Smooth muscle cell (in vitro differentiated cells): ENCODE measurements at regions not wholly inside any gene's neighbourhood (a gene's known extent, or its start where the extent isn't known, plus 50 kb on each side); places are given as distances from the start of the nearest gene placed in this dataset.
"Not testable (repeated sequence)": the region's sequence is repeated elsewhere in the genome, so short reads cannot be mapped to it uniquely, and the experiment has no call there.

Experiments
- DNase-seq: peaks from one replicate; lab custom pipeline; 2025; ENCODE audit not compliant: unreplicated experiment; lab: John Stamatoyannopoulos, UW
- H2AFZ ChIP-seq: fragments of 200-600 bp; sonication (generic); 2 replicates; pipeline ENCODE4 v1.6.0; 2016; ENCODE audit warnings: antibody characterized with exemption, low read depth, mild to moderate bottlenecking
- H3F3A ChIP-seq: fragments of 200-600 bp; sonication (generic); 2 replicates; pipeline ENCODE4 v1.6.0; 2017; ENCODE audit warnings: antibody characterized with exemption, low read depth
- H3K27ac ChIP-seq: fragments of 200-600 bp; sonication (generic); 2 replicates; pipeline ENCODE4 v1.5.1; 2016; ENCODE audit warnings: low read depth, mild to moderate bottlenecking
- H3K27me3 ChIP-seq: fragments of 200-600 bp; sonication (generic); 2 replicates; pipeline ENCODE4 v1.6.1; 2016; ENCODE audit warnings: low read depth, mild to moderate bottlenecking
- H3K36me3 ChIP-seq: fragments of 200-600 bp; sonication (generic); 2 replicates; pipeline ENCODE4 v1.5.1; 2016; ENCODE audit warnings: low read depth
- H3K4me1 ChIP-seq: fragments of 200-600 bp; sonication (generic); 2 replicates; pipeline ENCODE4 v1.5.1; 2016; ENCODE audit warnings: low read depth
- H3K4me2 ChIP-seq: fragments of 200-600 bp; sonication (generic); 2 replicates; pipeline ENCODE4 v1.6.0; 2016; ENCODE audit warnings: mild to moderate bottlenecking
- H3K4me3 ChIP-seq: fragments of 200-600 bp; sonication (generic); 2 replicates; pipeline ENCODE4 v1.5.1; 2016; ENCODE audit warnings: mild to moderate bottlenecking
- H3K79me2 ChIP-seq: fragments of 200-600 bp; sonication (generic); 2 replicates; pipeline ENCODE4 v1.6.0; 2016; ENCODE audit warnings: low read depth, mild to moderate bottlenecking
- H3K9ac ChIP-seq: fragments of 200-600 bp; sonication (generic); 2 replicates; pipeline ENCODE4 v1.6.0; 2016; ENCODE audit warnings: low read depth
- H3K9me3 ChIP-seq: fragments of 200-600 bp; sonication (generic); replicated peaks from 2 replicates; pipeline ENCODE4 v1.5.1; 2016; ENCODE audit warnings: low read depth
- H4K20me1 ChIP-seq: fragments of 200-600 bp; sonication (generic); 2 replicates; pipeline ENCODE4 v1.6.0; 2016; ENCODE audit warnings: low read depth
- WGBS: methylation state at CpG from one replicate; pipeline ENCODE4 v1.1.7; 2016; ENCODE audit warnings: low lambda C conversion rate; 5-methylcytosine and 5-hydroxymethylcytosine counted together
- TF ChIP-seq, protein P1 (sequence below): fragments of 200-600 bp; sonication (generic); IDR thresholded peaks from 2 replicates; pipeline ENCODE4 v1.5.1; 2017; ENCODE audit warnings: borderline replicate concordance, mild to moderate bottlenecking, antibody characterized with exemption; ENCODE audit not compliant: insufficient read depth, poor library complexity, severe bottlenecking

DNA sequence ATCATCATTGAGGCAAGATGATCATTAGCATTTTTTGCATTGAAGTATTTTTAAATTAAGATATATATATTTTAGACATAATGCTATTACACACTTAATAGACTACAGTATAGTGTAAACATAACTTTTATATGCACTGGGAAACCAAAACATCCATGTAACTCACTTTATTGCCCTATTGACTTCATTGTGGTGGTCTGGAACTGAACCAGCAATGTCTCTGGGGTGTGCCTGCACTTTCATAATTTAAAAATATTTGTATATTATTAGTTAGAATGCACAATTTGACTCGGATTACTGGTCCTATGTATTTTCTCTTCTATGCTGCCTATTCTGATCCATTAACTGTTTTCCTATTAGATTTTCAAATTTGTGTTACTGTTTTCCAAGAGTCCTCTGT lies 109.1 kb upstream of the SPATA12 start:
- H3K27me3 ChIP-seq = no peaks in the 10 kb centered on the region
- no peak overlapping the region for H3K27ac ChIP-seq
- DNase-seq = no peak
- no peaks in the 10 kb centered on the region for H3K79me2 ChIP-seq
- TF ChIP-seq, protein P1, sequence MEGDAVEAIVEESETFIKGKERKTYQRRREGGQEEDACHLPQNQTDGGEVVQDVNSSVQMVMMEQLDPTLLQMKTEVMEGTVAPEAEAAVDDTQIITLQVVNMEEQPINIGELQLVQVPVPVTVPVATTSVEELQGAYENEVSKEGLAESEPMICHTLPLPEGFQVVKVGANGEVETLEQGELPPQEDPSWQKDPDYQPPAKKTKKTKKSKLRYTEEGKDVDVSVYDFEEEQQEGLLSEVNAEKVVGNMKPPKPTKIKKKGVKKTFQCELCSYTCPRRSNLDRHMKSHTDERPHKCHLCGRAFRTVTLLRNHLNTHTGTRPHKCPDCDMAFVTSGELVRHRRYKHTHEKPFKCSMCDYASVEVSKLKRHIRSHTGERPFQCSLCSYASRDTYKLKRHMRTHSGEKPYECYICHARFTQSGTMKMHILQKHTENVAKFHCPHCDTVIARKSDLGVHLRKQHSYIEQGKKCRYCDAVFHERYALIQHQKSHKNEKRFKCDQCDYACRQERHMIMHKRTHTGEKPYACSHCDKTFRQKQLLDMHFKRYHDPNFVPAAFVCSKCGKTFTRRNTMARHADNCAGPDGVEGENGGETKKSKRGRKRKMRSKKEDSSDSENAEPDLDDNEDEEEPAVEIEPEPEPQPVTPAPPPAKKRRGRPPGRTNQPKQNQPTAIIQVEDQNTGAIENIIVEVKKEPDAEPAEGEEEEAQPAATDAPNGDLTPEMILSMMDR = no peak
- no peak overlapping the region for H3K9ac ChIP-seq
- no peaks in the 10 kb centered on the region for H4K20me1 ChIP-seq
- H2AFZ ChIP-seq = no peak overlapping the region
- WGBS = 94% methylated on average over 1 of the region's 1 CpG
- H3F3A ChIP-seq = no peaks in the 10 kb centered on the region
- H3K4me1 ChIP-seq = no peaks in the 10 kb centered on the region
- H3K4me2 ChIP-seq = no peak overlapping the region
- H3K36me3 ChIP-seq = no peaks in the 10 kb centered on the region
- H3K9me3 ChIP-seq = no peaks in the 10 kb centered on the region
- no peak overlapping the region for H3K4me3 ChIP-seq

DNA sequence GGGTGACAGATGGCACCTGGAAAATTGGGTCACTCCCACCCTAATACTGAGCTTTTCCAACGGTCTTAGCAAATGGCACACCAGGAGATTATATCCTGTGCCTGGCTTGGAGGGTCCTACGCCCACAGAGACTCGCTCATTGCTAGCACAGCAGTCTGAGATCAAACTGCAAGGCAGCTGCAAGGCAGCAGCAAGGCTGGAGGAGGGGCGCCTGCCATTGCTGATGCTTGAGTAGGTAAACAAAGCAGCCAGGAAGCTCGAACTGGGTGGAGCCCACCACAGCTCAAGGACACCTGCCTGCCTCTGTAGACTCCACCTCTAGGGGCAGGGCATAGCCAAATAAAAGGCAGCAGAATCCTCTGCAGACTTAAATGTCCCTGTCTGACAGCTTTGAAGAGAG lies 115.1 kb upstream of the SPATA12 start:
- DNase-seq, H3K9me3 ChIP-seq, H3K4me3 ChIP-seq, H3K4me2 ChIP-seq, H3K27me3 ChIP-seq, H3K9ac ChIP-seq, H4K20me1 ChIP-seq, H3K27ac ChIP-seq, H3F3A ChIP-seq, H3K4me1 ChIP-seq, H2AFZ ChIP-seq, H3K79me2 ChIP-seq, H3K36me3 ChIP-seq: not testable (repeated sequence)
- WGBS = 90% methylated on average over 5 of the region's 5 CpGs

DNA sequence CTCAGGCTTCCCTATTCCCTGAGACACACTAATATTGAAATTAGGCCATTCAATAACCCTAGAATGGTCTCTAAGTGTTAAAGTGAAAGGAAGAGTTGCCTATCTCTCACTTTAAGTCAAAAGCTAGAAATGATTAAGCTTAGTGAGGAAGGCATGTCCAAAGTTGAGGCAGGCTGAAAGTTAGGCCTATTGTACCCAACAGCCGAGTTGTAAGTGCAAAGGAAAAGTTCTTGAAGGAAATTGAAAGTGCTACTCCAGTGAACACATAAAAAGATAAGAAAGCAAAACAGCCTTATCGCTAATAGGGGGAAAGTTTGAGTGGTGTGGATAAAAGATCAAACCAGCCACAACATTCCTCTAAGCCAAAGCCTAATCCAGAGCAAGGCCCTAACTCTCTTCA lies 117.9 kb upstream of the SPATA12 start:
- WGBS = 14% methylated on average over 2 of the region's 2 CpGs
- Histone ChIP-seq H3K79me2 (no peaks in the 10 kb centered on the region), H3K27ac (no peak overlapping the region), H3K4me2 (peak overlapping the region; percentile 29), H3K9me3 (no peaks in the 10 kb centered on the region), H3F3A (peaks cover 8% of the 10 kb centered on the region), H3K4me1 (no peaks in the 10 kb centered on the region), H3K9ac (no peak overlapping the region), H2AFZ (no peak overlapping the region), H3K4me3 (no peak overlapping the region), H3K36me3 (no peaks in the 10 kb centered on the region), H3K27me3 (no peaks in the 10 kb centered on the region), H4K20me1 (no peaks in the 10 kb centered on the region)
- DNase-seq = no peak
- TF ChIP-seq, protein P1 = no peak

DNA sequence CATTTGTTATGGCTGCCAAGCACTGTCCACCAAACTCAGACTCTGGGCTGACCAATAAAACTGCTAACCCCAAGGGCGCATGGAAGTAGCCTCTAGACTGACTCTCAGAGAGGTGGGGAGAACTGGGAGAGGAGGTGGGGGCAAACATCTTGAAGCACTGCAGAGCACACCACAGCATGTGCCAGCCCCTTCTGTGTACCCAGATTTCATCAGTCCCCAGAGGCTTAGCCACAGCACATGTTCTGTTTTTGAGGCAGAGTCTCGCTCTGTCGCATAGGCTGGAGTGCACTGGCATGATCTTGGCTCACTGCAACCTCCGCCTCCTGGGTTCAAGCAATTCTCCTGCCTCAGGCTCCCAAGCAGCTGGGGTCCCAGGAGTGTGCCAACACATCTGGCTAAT lies 119.5 kb upstream of the SPATA12 start:
- WGBS = 94% methylated on average over 4 of the region's 4 CpGs
- H3K4me3 ChIP-seq = no peak overlapping the region
- no peak overlapping the region for H3K4me2 ChIP-seq
- no peak overlapping the region for H2AFZ ChIP-seq
- no peaks in the 10 kb centered on the region for H4K20me1 ChIP-seq
- no peaks in the 10 kb centered on the region for H3K36me3 ChIP-seq
- H3K27me3 ChIP-seq = no peaks in the 10 kb centered on the region
- TF ChIP-seq, protein P1 = no peak
- no peaks in the 10 kb centered on the region for H3K4me1 ChIP-seq
- no peak overlapping the region for H3K27ac ChIP-seq
- DNase-seq = no peak
- no peak overlapping the region for H3K9ac ChIP-seq
- H3F3A ChIP-seq = peaks cover 8% of the 10 kb centered on the region
- H3K79me2 ChIP-seq = no peaks in the 10 kb centered on the region
- no peaks in the 10 kb centered on the region for H3K9me3 ChIP-seq
